Neutrophil (primary cell): ENCODE measurements at regions not wholly inside any gene's neighbourhood (a gene's known extent, or its start where the extent isn't known, plus 50 kb on each side); places are given as distances from the start of the nearest gene placed in this dataset.
"Not testable (repeated sequence)": the region's sequence is repeated elsewhere in the genome, so short reads cannot be mapped to it uniquely, and the experiment has no call there.

Source experiments
- H3K27ac ChIP-seq: fragments of 200-600 bp; sonication (generic); 2 replicates; pipeline ENCODE4 v1.5.1; 2016; ENCODE audit warnings: mild to moderate bottlenecking, moderate library complexity
- H3K27me3 ChIP-seq: fragments of 200-600 bp; sonication (generic); 2 replicates; pipeline ENCODE4 v1.6.0; 2016; ENCODE audit warnings: mild to moderate bottlenecking
- H3K36me3 ChIP-seq: fragments of 200-600 bp; sonication (generic); 2 replicates; pipeline ENCODE4 v1.5.1; 2017
- H3K4me1 ChIP-seq, 2 experiments: fragments of 200-600 bp in 1 of 2; sonication (generic) in 1 of 2; 1 replicate in 1 of 2; 2 replicates in 1 of 2; pipeline versions ENCODE4 v1.5.1 to v1.6.1; 2013 to 2016; ENCODE audit warnings: low read depth in 1 of 2, low read length in 1 of 2, mild to moderate bottlenecking in 1 of 2, moderate library complexity in 1 of 2; ENCODE audit not compliant: control insufficient read depth in 1 of 2, insufficient read depth in 1 of 2
- H3K4me3 ChIP-seq, 2 experiments: fragments of 200-600 bp in 1 of 2; sonication (generic) in 1 of 2; 1 replicate in 1 of 2; 2 replicates in 1 of 2; pipeline ENCODE4 v1.5.1; 2013 to 2016; ENCODE audit warnings: low read depth in 1 of 2, low read length in 1 of 2, mild to moderate bottlenecking in 1 of 2, moderate library complexity in 1 of 2
- H3K9me3 ChIP-seq: fragments of 200-600 bp; sonication (generic); 2 replicates; pipeline ENCODE4 v1.5.1; 2016
- TF ChIP-seq, protein P1 (sequence below): fragments of 200-600 bp; sonication (generic); IDR thresholded peaks from 2 replicates; pipeline ENCODE4 v1.5.1; 2016; ENCODE audit warnings: antibody characterized with exemption

DNA sequence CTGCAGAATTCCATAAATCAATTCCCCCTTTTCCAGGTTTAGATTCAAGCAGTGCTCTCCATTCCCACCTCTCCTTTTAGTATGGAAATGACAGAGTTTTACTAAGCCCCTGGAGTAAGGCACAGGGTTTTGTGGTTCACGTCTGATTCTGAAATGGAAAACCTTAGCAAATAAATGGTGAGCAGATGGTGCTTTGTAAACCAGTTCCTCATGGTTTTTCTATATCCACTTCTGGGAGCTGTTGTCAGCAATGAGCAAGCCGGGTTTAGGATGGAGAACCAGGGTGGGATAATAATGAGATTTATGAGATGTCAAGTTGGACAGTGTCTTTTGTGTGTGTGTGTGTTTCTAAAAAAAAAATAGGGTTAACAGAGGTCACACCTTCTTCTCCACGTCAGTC is 113.8 kb upstream of the RBPJ start:
- peak overlapping the region; percentile 48 for H3K27ac ChIP-seq
- no peaks in the 10 kb centered on the region for H3K9me3 ChIP-seq
- H3K4me3 ChIP-seq, result no peak overlapping the region
- no peaks in the 10 kb centered on the region for H3K27me3 ChIP-seq
- peaks cover 62 to 67% of the 10 kb centered on the region in 2 experiments for H3K4me1 ChIP-seq
- TF ChIP-seq, protein P1, sequence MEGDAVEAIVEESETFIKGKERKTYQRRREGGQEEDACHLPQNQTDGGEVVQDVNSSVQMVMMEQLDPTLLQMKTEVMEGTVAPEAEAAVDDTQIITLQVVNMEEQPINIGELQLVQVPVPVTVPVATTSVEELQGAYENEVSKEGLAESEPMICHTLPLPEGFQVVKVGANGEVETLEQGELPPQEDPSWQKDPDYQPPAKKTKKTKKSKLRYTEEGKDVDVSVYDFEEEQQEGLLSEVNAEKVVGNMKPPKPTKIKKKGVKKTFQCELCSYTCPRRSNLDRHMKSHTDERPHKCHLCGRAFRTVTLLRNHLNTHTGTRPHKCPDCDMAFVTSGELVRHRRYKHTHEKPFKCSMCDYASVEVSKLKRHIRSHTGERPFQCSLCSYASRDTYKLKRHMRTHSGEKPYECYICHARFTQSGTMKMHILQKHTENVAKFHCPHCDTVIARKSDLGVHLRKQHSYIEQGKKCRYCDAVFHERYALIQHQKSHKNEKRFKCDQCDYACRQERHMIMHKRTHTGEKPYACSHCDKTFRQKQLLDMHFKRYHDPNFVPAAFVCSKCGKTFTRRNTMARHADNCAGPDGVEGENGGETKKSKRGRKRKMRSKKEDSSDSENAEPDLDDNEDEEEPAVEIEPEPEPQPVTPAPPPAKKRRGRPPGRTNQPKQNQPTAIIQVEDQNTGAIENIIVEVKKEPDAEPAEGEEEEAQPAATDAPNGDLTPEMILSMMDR, result no peak
- no peaks in the 10 kb centered on the region for H3K36me3 ChIP-seq

DNA sequence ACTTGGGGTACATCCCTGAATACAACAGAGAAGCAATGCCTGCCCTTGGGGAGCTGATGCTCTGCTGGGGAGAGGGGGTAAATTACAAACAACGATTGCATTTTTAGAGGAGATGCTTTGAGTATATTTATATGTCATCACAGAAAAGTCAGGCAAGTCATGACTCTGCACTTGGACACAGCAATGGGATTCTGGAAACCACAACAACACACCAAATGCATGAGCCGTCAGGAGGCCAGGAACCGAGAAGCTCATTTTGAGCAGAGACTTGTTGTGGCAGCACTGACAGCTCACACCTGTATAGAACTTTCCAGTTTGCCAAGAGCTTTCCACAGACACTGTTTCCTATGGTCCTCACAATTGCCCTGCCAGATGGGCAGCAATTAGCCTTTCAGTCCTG is 113.2 kb upstream of the RBPJ start:
- no peaks in the 10 kb centered on the region for H3K36me3 ChIP-seq
- peak overlapping the region in 1 of 2 experiments; percentile 9 for H3K4me3 ChIP-seq
- H3K4me1 ChIP-seq, result peaks cover 61 to 67% of the 10 kb centered on the region in 2 experiments
- H3K9me3 ChIP-seq, result no peaks in the 10 kb centered on the region
- H3K27me3 ChIP-seq, result no peaks in the 10 kb centered on the region
- peak overlapping the region; percentile 48 for H3K27ac ChIP-seq
- TF ChIP-seq, protein P1, result no peak

- Histone ChIP-seq H3K9me3 (no peaks in the 10 kb centered on the region), H3K4me1 (peaks cover 54 to 61% of the 10 kb centered on the region in 2 experiments), H3K27me3 (no peaks in the 10 kb centered on the region), H3K27ac (peak overlapping the region; percentile 48), H3K36me3 (no peaks in the 10 kb centered on the region), H3K4me3 (peak overlapping the region in 1 of 2 experiments; percentile 9)
- TF ChIP-seq, protein P1, result no peak
Observed at GRCh38 chr4:26208237-26208994, 112.4 kb upstream of the RBPJ start.

- H3K36me3 ChIP-seq, H3K27me3 ChIP-seq, H3K9me3 ChIP-seq, H3K4me3 ChIP-seq: not testable (repeated sequence)
- peak overlapping the region; percentile 56 for H3K27ac ChIP-seq
- H3K4me1 ChIP-seq, result peaks cover 45 to 51% of the 10 kb centered on the region in 2 experiments
Observed at GRCh38 chr4:26209378-26209777, 111.4 kb upstream of the RBPJ start.

DNA sequence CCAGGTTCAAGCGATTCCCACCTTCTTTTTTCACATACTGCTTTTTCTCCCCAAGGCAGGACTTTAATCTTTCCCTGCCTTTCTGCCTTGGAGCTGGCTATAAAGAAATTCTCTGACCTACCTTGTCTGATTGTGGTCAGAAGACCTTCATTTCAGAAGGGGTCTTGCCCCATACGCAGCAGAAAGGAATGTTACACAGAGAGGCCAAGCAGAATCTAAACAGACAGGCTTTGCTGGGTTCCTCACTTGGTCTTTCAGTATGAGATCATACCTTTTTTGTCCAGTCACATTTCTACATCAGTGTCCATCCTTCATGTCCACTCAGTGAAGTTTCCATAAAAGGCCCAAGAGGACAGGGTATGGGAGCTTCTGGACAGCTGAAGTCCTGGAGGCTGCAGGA is 108.3 kb upstream of the RBPJ start:
- Histone ChIP-seq H3K27me3 (no peaks in the 10 kb centered on the region), H3K36me3 (no peaks in the 10 kb centered on the region), H3K27ac (peak overlapping the region; percentile 45), H3K4me3 (no peak overlapping the region), H3K9me3 (no peaks in the 10 kb centered on the region), H3K4me1 (peaks cover 25 to 26% of the 10 kb centered on the region in 2 experiments)
- TF ChIP-seq, protein P1, result no peak

GRCh38 chr4:26213317-26213716 is 107.5 kb upstream of the RBPJ start:
- no peaks in the 10 kb centered on the region for H3K27me3 ChIP-seq
- no peaks in the 10 kb centered on the region for H3K9me3 ChIP-seq
- peaks cover 25 to 26% of the 10 kb centered on the region in 2 experiments for H3K4me1 ChIP-seq
- TF ChIP-seq, protein P1, result no peak
- no peak overlapping the region for H3K4me3 ChIP-seq
- no peak overlapping the region for H3K27ac ChIP-seq
- no peaks in the 10 kb centered on the region for H3K36me3 ChIP-seq
